ENCODE measurements at regions not wholly inside any gene's neighbourhood (a gene's known extent, or its start where the extent isn't known, plus 50 kb on each side); places are given as distances from the start of the nearest gene placed in this dataset.

- Histone ChIP-seq H3K36me3 (ENCODE audit: insufficient read depth, low read depth, low read length) (no peaks in the 10 kb centered on the region), H3K9ac (ENCODE audit: low read depth, low read length) (no peak overlapping the region), H3K27me3 (ENCODE audit: insufficient read depth, low read length) (no peaks in the 10 kb centered on the region), H3K27ac (ENCODE audit: low read length) (no peak overlapping the region), H3K9me3 (ENCODE audit: insufficient read depth, low read depth, low read length) (no peaks in the 10 kb centered on the region), H3K4me3 (ENCODE audit: low read length) (no peak overlapping the region), H3K4me1 (ENCODE audit: insufficient read depth, low read length) (peaks cover 5% of the 10 kb centered on the region; the same call in 1 of the 2 replicates)
Measured at GRCh38 chr3:150091626-150092025, 120.9 kb upstream of the PFN2 start.

GRCh38 chr3:150090877-150091276 is 120.2 kb upstream of the PFN2 start:
- no peaks in the 10 kb centered on the region for H3K36me3 ChIP-seq (ENCODE audit: insufficient read depth, low read depth, low read length)
- H3K27me3 ChIP-seq (ENCODE audit: insufficient read depth, low read length) = no peaks in the 10 kb centered on the region
- H3K9me3 ChIP-seq (ENCODE audit: insufficient read depth, low read depth, low read length) = no peaks in the 10 kb centered on the region
- no peak overlapping the region for H3K9ac ChIP-seq (ENCODE audit: low read depth, low read length)
- H3K27ac ChIP-seq (ENCODE audit: low read length) = no peak overlapping the region
- H3K4me1 ChIP-seq (ENCODE audit: insufficient read depth, low read length) = no peaks in the 10 kb centered on the region
- H3K4me3 ChIP-seq (ENCODE audit: low read length) = no peak overlapping the region

- no peaks in the 10 kb centered on the region for H3K27me3 ChIP-seq (ENCODE audit: insufficient read depth, low read length)
- H3K4me3 ChIP-seq (ENCODE audit: low read length) = no peak overlapping the region
- H3K4me1 ChIP-seq (ENCODE audit: insufficient read depth, low read length) = no peaks in the 10 kb centered on the region
- H3K9ac ChIP-seq (ENCODE audit: low read depth, low read length) = no peak overlapping the region
- no peak overlapping the region for H3K27ac ChIP-seq (ENCODE audit: low read length)
- H3K36me3 ChIP-seq (ENCODE audit: insufficient read depth, low read depth, low read length) = no peaks in the 10 kb centered on the region
- no peaks in the 10 kb centered on the region for H3K9me3 ChIP-seq (ENCODE audit: insufficient read depth, low read depth, low read length)
Measured at GRCh38 chr3:150090006-150090405, 119.3 kb upstream of the PFN2 start.

- Histone ChIP-seq H3K4me1 (ENCODE audit: insufficient read depth, low read length) (no peaks in the 10 kb centered on the region; the same call in 1 of the 2 replicates), H3K27ac (ENCODE audit: low read length) (no peak overlapping the region), H3K9ac (ENCODE audit: low read depth, low read length) (no peak overlapping the region), H3K9me3 (ENCODE audit: insufficient read depth, low read depth, low read length) (no peaks in the 10 kb centered on the region), H3K36me3 (ENCODE audit: insufficient read depth, low read depth, low read length) (no peaks in the 10 kb centered on the region), H3K27me3 (ENCODE audit: insufficient read depth, low read length) (no peaks in the 10 kb centered on the region), H3K4me3 (ENCODE audit: low read length) (no peak overlapping the region)
Measured at GRCh38 chr3:150084128-150084527, 113.4 kb upstream of the PFN2 start.

GRCh38 chr3:150083655-150084042 is 113.0 kb upstream of the PFN2 start:
- H3K27me3 ChIP-seq (ENCODE audit: insufficient read depth, low read length) = no peaks in the 10 kb centered on the region
- no peaks in the 10 kb centered on the region for H3K9me3 ChIP-seq (ENCODE audit: insufficient read depth, low read depth, low read length)
- no peak overlapping the region for H3K4me3 ChIP-seq (ENCODE audit: low read length)
- no peaks in the 10 kb centered on the region for H3K36me3 ChIP-seq (ENCODE audit: insufficient read depth, low read depth, low read length)
- H3K9ac ChIP-seq (ENCODE audit: low read depth, low read length) = no peak overlapping the region
- H3K27ac ChIP-seq (ENCODE audit: low read length) = no peak overlapping the region
- H3K4me1 ChIP-seq (ENCODE audit: insufficient read depth, low read length) = no peaks in the 10 kb centered on the region; the same call in 1 of the 2 replicates

GRCh38 chr3:150082898-150083654 is 112.4 kb upstream of the PFN2 start:
- Histone ChIP-seq H3K9ac (ENCODE audit: low read depth, low read length) (no peak overlapping the region), H3K27me3 (ENCODE audit: insufficient read depth, low read length) (no peaks in the 10 kb centered on the region), H3K4me3 (ENCODE audit: low read length) (no peak overlapping the region), H3K9me3 (ENCODE audit: insufficient read depth, low read depth, low read length) (no peaks in the 10 kb centered on the region), H3K27ac (ENCODE audit: low read length) (no peak overlapping the region), H3K4me1 (ENCODE audit: insufficient read depth, low read length) (no peaks in the 10 kb centered on the region; the same call in 1 of the 2 replicates), H3K36me3 (ENCODE audit: insufficient read depth, low read depth, low read length) (no peaks in the 10 kb centered on the region)

- no peaks in the 10 kb centered on the region for H3K36me3 ChIP-seq (ENCODE audit: insufficient read depth, low read depth, low read length)
- H3K27me3 ChIP-seq (ENCODE audit: insufficient read depth, low read length) = no peaks in the 10 kb centered on the region
- H3K27ac ChIP-seq (ENCODE audit: low read length) = no peak overlapping the region
- H3K9me3 ChIP-seq (ENCODE audit: insufficient read depth, low read depth, low read length) = peaks cover 7% of the 10 kb centered on the region; the same call in 1 of the 2 replicates
- no peak overlapping the region for H3K9ac ChIP-seq (ENCODE audit: low read depth, low read length)
- H3K4me1 ChIP-seq (ENCODE audit: insufficient read depth, low read length) = no peaks in the 10 kb centered on the region; the same call in 1 of the 2 replicates
- H3K4me3 ChIP-seq (ENCODE audit: low read length) = no peak overlapping the region
Measured at GRCh38 chr3:150081084-150081483, 110.4 kb upstream of the PFN2 start.

- peaks cover 7% of the 10 kb centered on the region; the same call in 1 of the 2 replicates for H3K9me3 ChIP-seq (ENCODE audit: insufficient read depth, low read depth, low read length)
- H3K4me1 ChIP-seq (ENCODE audit: insufficient read depth, low read length) = no peaks in the 10 kb centered on the region; the same call in 1 of the 2 replicates
- no peak overlapping the region for H3K9ac ChIP-seq (ENCODE audit: low read depth, low read length)
- no peak overlapping the region for H3K27ac ChIP-seq (ENCODE audit: low read length)
- H3K4me3 ChIP-seq (ENCODE audit: low read length) = no peak overlapping the region
- H3K36me3 ChIP-seq (ENCODE audit: insufficient read depth, low read depth, low read length) = no peaks in the 10 kb centered on the region
- H3K27me3 ChIP-seq (ENCODE audit: insufficient read depth, low read length) = no peaks in the 10 kb centered on the region
Measured at GRCh38 chr3:150080058-150080730, 109.5 kb upstream of the PFN2 start.

GRCh38 chr3:150079029-150079739 is 108.5 kb upstream of the PFN2 start:
- Histone ChIP-seq H3K27me3 (ENCODE audit: insufficient read depth, low read length) (no peaks in the 10 kb centered on the region), H3K36me3 (ENCODE audit: insufficient read depth, low read depth, low read length) (no peaks in the 10 kb centered on the region), H3K4me1 (ENCODE audit: insufficient read depth, low read length) (no peaks in the 10 kb centered on the region; the same call in 1 of the 2 replicates), H3K9ac (ENCODE audit: low read depth, low read length) (no peak overlapping the region), H3K9me3 (ENCODE audit: insufficient read depth, low read depth, low read length) (peaks cover 7% of the 10 kb centered on the region; the same call in 1 of the 2 replicates), H3K4me3 (ENCODE audit: low read length) (no peak overlapping the region), H3K27ac (ENCODE audit: low read length) (no peak overlapping the region)

GRCh38 chr3:150077581-150078247 is 107.0 kb upstream of the PFN2 start:
- H3K27me3 ChIP-seq (ENCODE audit: insufficient read depth, low read length) = no peaks in the 10 kb centered on the region
- H3K27ac ChIP-seq (ENCODE audit: low read length) = no peak overlapping the region
- H3K36me3 ChIP-seq (ENCODE audit: insufficient read depth, low read depth, low read length) = no peaks in the 10 kb centered on the region
- H3K4me1 ChIP-seq (ENCODE audit: insufficient read depth, low read length) = peaks cover 7% of the 10 kb centered on the region
- no peak overlapping the region for H3K4me3 ChIP-seq (ENCODE audit: low read length)
- peaks cover 7% of the 10 kb centered on the region; the same call in 1 of the 2 replicates for H3K9me3 ChIP-seq (ENCODE audit: insufficient read depth, low read depth, low read length)
- no peak overlapping the region for H3K9ac ChIP-seq (ENCODE audit: low read depth, low read length)

- Histone ChIP-seq H3K4me1 (ENCODE audit: insufficient read depth, low read length) (peaks cover 7% of the 10 kb centered on the region), H3K27ac (ENCODE audit: low read length) (no peak overlapping the region), H3K36me3 (ENCODE audit: insufficient read depth, low read depth, low read length) (no peaks in the 10 kb centered on the region), H3K9ac (ENCODE audit: low read depth, low read length) (no peak overlapping the region), H3K9me3 (ENCODE audit: insufficient read depth, low read depth, low read length) (peaks cover 7% of the 10 kb centered on the region; the same call in 1 of the 2 replicates), H3K27me3 (ENCODE audit: insufficient read depth, low read length) (no peaks in the 10 kb centered on the region), H3K4me3 (ENCODE audit: low read length) (no peak overlapping the region)
Measured at GRCh38 chr3:150077107-150077506, 106.4 kb upstream of the PFN2 start.

Data from iPS-20b (cell line).